ENCODE measurements at regions not wholly inside any gene's neighbourhood (a gene's known extent, or its start where the extent isn't known, plus 50 kb on each side); places are given as distances from the start of the nearest gene placed in this dataset.

- BruUV-seq (replicated peaks): no TSS peak
Measured at GRCh38 chr1:108079440-108080025, 114.6 kb upstream of the VAV3 start.

More at GRCh38 chr1:108079440-108080025, 114.6 kb upstream of the VAV3 start:
- H4K8ac ChIP-seq (ENCODE audit: low read depth in 2 of 2, low read length in 2 of 2): no peak overlapping the region
- H3K4me3 ChIP-seq (ENCODE audit: insufficient read depth, low read depth, low read length): no peak overlapping the region
- in situ Hi-C loops (cut with MboI; ENCODE audit: low sequenced_read_pairs) (no loop called here), intact Hi-C loops (cut with micrococcal nuclease) (no loop called here), dilution Hi-C loops (cut with HindIII; ENCODE audit: low sequenced_read_pairs, unreplicated experiment) (no loop called here)
- H2BK120ac ChIP-seq (ENCODE audit: low read depth, low read length): no peak overlapping the region
- H3K4me2 ChIP-seq (ENCODE audit: low read depth, low read length): no peak overlapping the region
- H4K20me1 ChIP-seq (ENCODE audit: insufficient read depth, low read length): no peaks in the 10 kb centered on the region
- H3K27ac ChIP-seq (ENCODE audit: insufficient read depth, low read length): no peak overlapping the region
- no peak overlapping the region for H4K5ac ChIP-seq (ENCODE audit: low read depth, low read length)
- CTCF ChIA-PET: no interaction called here
- no peaks in the 10 kb centered on the region for H3K4me1 ChIP-seq (ENCODE audit: control insufficient read depth, insufficient read depth, low read length)
- no peaks in the 10 kb centered on the region for H3K79me1 ChIP-seq (ENCODE audit: low read depth in 1 of 2, low read length in 2 of 2)
- H2BK5ac ChIP-seq (ENCODE audit: low read depth, low read length, poor library complexity, severe bottlenecking): no peak overlapping the region
- DNase-seq: no peak
- H3K14ac ChIP-seq (replicated peaks; ENCODE audit: low read depth, low read length): no peak overlapping the region
- no peak for ATAC-seq (ENCODE audit: low read depth)
- no peak overlapping the region for H3K9ac ChIP-seq (ENCODE audit: low read depth, low read length)
- H3K27me3 ChIP-seq (ENCODE audit: control insufficient read depth, insufficient read depth, low read length): no peaks in the 10 kb centered on the region
- H3K18ac ChIP-seq (ENCODE audit: low read depth, low read length): no peak overlapping the region
- no peak overlapping the region for H2BK20ac ChIP-seq (ENCODE audit: low read depth, low read length)
- no peaks in the 10 kb centered on the region for H3K9me3 ChIP-seq (ENCODE audit: control insufficient read depth, insufficient read depth, low read length)
- no peak overlapping the region for H3K23ac ChIP-seq (ENCODE audit: low read depth, low read length)
- no peak overlapping the region for H2BK15ac ChIP-seq (ENCODE audit: low read depth, low read length)
- no peak overlapping the region for H3K56ac ChIP-seq (ENCODE audit: extremely low read depth, insufficient read depth, low read length)
- TF ChIP-seq MAZ (IDR thresholded peaks at IDR 0.05; ENCODE audit: borderline replicate concordance, low read depth, low read length): no peak
- TF ChIP-seq MXI1 (IDR thresholded peaks at IDR 0.05; ENCODE audit: borderline replicate concordance, low read depth, low read length): no peak
- no peak for TF ChIP-seq CHD1 (IDR thresholded peaks at IDR 0.05; ENCODE audit: low read depth, low read length)
- TF ChIP-seq, protein P1, sequence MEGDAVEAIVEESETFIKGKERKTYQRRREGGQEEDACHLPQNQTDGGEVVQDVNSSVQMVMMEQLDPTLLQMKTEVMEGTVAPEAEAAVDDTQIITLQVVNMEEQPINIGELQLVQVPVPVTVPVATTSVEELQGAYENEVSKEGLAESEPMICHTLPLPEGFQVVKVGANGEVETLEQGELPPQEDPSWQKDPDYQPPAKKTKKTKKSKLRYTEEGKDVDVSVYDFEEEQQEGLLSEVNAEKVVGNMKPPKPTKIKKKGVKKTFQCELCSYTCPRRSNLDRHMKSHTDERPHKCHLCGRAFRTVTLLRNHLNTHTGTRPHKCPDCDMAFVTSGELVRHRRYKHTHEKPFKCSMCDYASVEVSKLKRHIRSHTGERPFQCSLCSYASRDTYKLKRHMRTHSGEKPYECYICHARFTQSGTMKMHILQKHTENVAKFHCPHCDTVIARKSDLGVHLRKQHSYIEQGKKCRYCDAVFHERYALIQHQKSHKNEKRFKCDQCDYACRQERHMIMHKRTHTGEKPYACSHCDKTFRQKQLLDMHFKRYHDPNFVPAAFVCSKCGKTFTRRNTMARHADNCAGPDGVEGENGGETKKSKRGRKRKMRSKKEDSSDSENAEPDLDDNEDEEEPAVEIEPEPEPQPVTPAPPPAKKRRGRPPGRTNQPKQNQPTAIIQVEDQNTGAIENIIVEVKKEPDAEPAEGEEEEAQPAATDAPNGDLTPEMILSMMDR (conservative IDR thresholded peaks at IDR 0.05; ENCODE audit: low read depth, low read length): no peak
- no peak for TF ChIP-seq CEBPB (IDR thresholded peaks at IDR 0.05; ENCODE audit: low read depth, low read length)
- no peak for TF ChIP-seq BHLHE40 (IDR thresholded peaks at IDR 0.05; ENCODE audit: low read depth, low read length)
- TF ChIP-seq SMC3 (IDR thresholded peaks at IDR 0.05; ENCODE audit: low read depth, low read length): no peak
- TF ChIP-seq NFE2L2 (IDR thresholded peaks at IDR 0.05; ENCODE audit: low read depth, low read length): no peak
- TF ChIP-seq FOS (IDR thresholded peaks at IDR 0.05; ENCODE audit: low read depth, low read length): no peak
- TF ChIP-seq MAFK (IDR thresholded peaks at IDR 0.05; ENCODE audit: low read depth, low read length): no peak
- no peak for TF ChIP-seq POLR2A (IDR thresholded peaks at IDR 0.05; ENCODE audit: low read depth, low read length)
- no peak for TF ChIP-seq ELK1 (IDR thresholded peaks at IDR 0.05; ENCODE audit: borderline replicate concordance, low read depth, low read length)
- no peak for TF ChIP-seq RAD21 (IDR thresholded peaks at IDR 0.05; ENCODE audit: low read length)
- TF ChIP-seq RFX5 (IDR thresholded peaks at IDR 0.05; ENCODE audit: low read depth, low read length): no peak
- TF ChIP-seq RCOR1 (IDR thresholded peaks at IDR 0.05; ENCODE audit: insufficient replicate concordance, low read length): no peak
- no peak for TF ChIP-seq USF2 (IDR thresholded peaks at IDR 0.05; ENCODE audit: low read depth, low read length)
- H2AK5ac ChIP-seq (ENCODE audit: low read depth, low read length): no peak overlapping the region
- H2AK9ac ChIP-seq (replicated peaks; ENCODE audit: low read depth, low read length, poor library complexity): no peak overlapping the region
- no peak overlapping the region for H3K4ac ChIP-seq (ENCODE audit: low read depth, low read length)
- H4K91ac ChIP-seq (ENCODE audit: insufficient read depth, low read depth, low read length): no peak overlapping the region
- H3K36me3 ChIP-seq (ENCODE audit: control insufficient read depth, insufficient read depth, low read length): no peaks in the 10 kb centered on the region
- H2AFZ ChIP-seq (replicated peaks; ENCODE audit: low read length, poor library complexity): no peak overlapping the region
- POLR2A ChIA-PET (ENCODE audit: unreplicated experiment): no interaction called here
- no peaks in the 10 kb centered on the region for H3K9me1 ChIP-seq (ENCODE audit: insufficient read depth, low read length)
- WGBS, 2 experiments (ENCODE audit: extremely low coverage in 2 of 2, insufficient read length in 1 of 2): 5% methylated on average over 4 of the region's 6 CpGs; no CpG with 5 or more reads in 1 of the 2 experiments
